ENCODE measurements at regions not wholly inside any gene's neighbourhood (a gene's known extent, or its start where the extent isn't known, plus 50 kb on each side); places are given as distances from the start of the nearest gene placed in this dataset.

- no peak for DNase-seq
These were observed 106.0 kb upstream of the RPS23 start for GRCh38 chr5:82384034-82384750.

- no peak for DNase-seq
These were observed 103.4 kb upstream of the RPS23 start for GRCh38 chr5:82381591-82381990.

- no peak for DNase-seq
These were observed 98.2 kb upstream of the RPS23 start for GRCh38 chr5:82376307-82376706.

GRCh38 chr5:82375488-82376244 lies 97.5 kb upstream of the RPS23 start:
- no peak for DNase-seq

- no peak for DNase-seq
These were observed 96.5 kb upstream of the RPS23 start for GRCh38 chr5:82374637-82375036.

GRCh38 chr5:82367930-82368329 lies 89.8 kb upstream of the RPS23 start:
- DNase-seq: no peak

GRCh38 chr5:82365744-82366228 lies 87.6 kb upstream of the RPS23 start:
- DNase-seq: no peak

GRCh38 chr5:82365026-82365425 lies 86.9 kb upstream of the RPS23 start:
- DNase-seq: no peak

GRCh38 chr5:82364497-82364896 lies 86.3 kb upstream of the RPS23 start:
- no peak for DNase-seq

GRCh38 chr5:82363524-82363923 lies 85.4 kb upstream of the RPS23 start:
- DNase-seq: no peak

- no peak for DNase-seq
These were observed 84.5 kb upstream of the RPS23 start for GRCh38 chr5:82362636-82363035.

GRCh38 chr5:82360022-82360421 lies 81.9 kb upstream of the RPS23 start:
- no peak for DNase-seq

- no peak for DNase-seq
These were observed 81.1 kb upstream of the RPS23 start for GRCh38 chr5:82359272-82359671.

- no peak for DNase-seq
These were observed 80.3 kb upstream of the RPS23 start for GRCh38 chr5:82358457-82358856.

- DNase-seq: no peak
These were observed 78.9 kb upstream of the RPS23 start for GRCh38 chr5:82356808-82357671.

GRCh38 chr5:82356021-82356420 lies 77.9 kb upstream of the RPS23 start:
- DNase-seq: no peak

- no peak for DNase-seq
These were observed 77.3 kb upstream of the RPS23 start for GRCh38 chr5:82355496-82355895.

GRCh38 chr5:82355053-82355452 lies 76.9 kb upstream of the RPS23 start:
- no peak for DNase-seq

- DNase-seq: no peak
These were observed 76.4 kb upstream of the RPS23 start for GRCh38 chr5:82354543-82354942.

GRCh38 chr5:82353522-82353921 lies 75.4 kb upstream of the RPS23 start:
- no peak for DNase-seq

GRCh38 chr5:82352146-82352791 lies 74.1 kb upstream of the RPS23 start:
- DNase-seq: no peak

- DNase-seq: no peak
These were observed 73.6 kb upstream of the RPS23 start for GRCh38 chr5:82351754-82352145.

GRCh38 chr5:82351297-82351696 lies 73.1 kb upstream of the RPS23 start:
- DNase-seq: no peak
